Pancreas (tissue), 10 donors: ENCODE measurements at regions not wholly inside any gene's neighbourhood (a gene's known extent, or its start where the extent isn't known, plus 50 kb on each side); places are given as distances from the start of the nearest gene placed in this dataset.

ENCODE experiments used
- ATAC-seq, 4 donors: fragments of 200-7000 bp; cut with Tn5 transposase; one replicate each; pipeline versions ENCODE4 v1.8.0 to v1.9.1; 2020; ENCODE audit warnings: mild to moderate bottlenecking in 4 of 4, moderate library complexity in 4 of 4
- DNase-seq, 6 donors: peaks; one replicate each; pipeline ENCODE4 v3.0.0-alpha.2; 2020
- FAIRE-seq: peaks from 2 replicates; lab custom pipeline; 2012; peaks lifted over from hg19 to GRCh38; lab: Jason Lieb, UNC
- H3K27ac ChIP-seq, 4 donors: fragments of 200-600 bp; sonication (generic); 1 replicate in 3 of 4; 2 replicates in 1 of 4; pipeline versions ENCODE4 v1.5.0 to v1.8.0; 2020
- H3K27me3 ChIP-seq, 4 donors: fragments of 200-600 bp; one replicate each; pipeline ENCODE4 v1.8.0; 2021
- H3K36me3 ChIP-seq, 3 donors: fragments of 200-600 bp; sonication (generic) in 1 of 3; one replicate each; pipeline versions ENCODE4 v1.5.0 to v1.8.0; 2020 to 2021
- H3K4me1 ChIP-seq, 3 donors: fragments of 200-600 bp; one replicate each; pipeline ENCODE4 v1.8.0; 2021
- H3K4me3 ChIP-seq, 4 donors: fragments of 200-600 bp; sonication (generic) in 2 of 4; one replicate each; pipeline versions ENCODE4 v1.5.0 to v1.8.0; 2020 to 2021
- H3K9me3 ChIP-seq, 4 donors: fragments of 200-600 bp; one replicate each; pipeline ENCODE4 v1.8.0; 2021
- CTCF ChIP-seq, 4 donors: fragments of 200-600 bp; sonication (generic) in 3 of 4; IDR thresholded peaks; one replicate each; pipeline versions ENCODE4 v1.5.0 to v1.8.0; 2021; ENCODE audit warnings: antibody characterized with exemption in 4 of 4
- WGBS, 2 donors: extraction: QIAGEN DNeasy Blood & Tissue Kit; methylation state at CpG; one replicate each; pipeline ENCODE4 v1.1.7; 2013; 5-methylcytosine and 5-hydroxymethylcytosine counted together
- intact Hi-C, 3 donors: fragments of 100-400 bp; cut with DNase I; formaldehyde crosslinking; loops; one replicate each; pipeline versions ENCODE4 v1.11.1 to v1.14.2; 2022
- donor health status: healthy with polysubstance abuse.
- donor health status: DM: no; HTN: no; CAD: no; lungs with moderate emphysema.
- donor health status: DM: no; HTN: no; CAD: no.
- donor health status: control.
- donor health status: control.
- donor health status: Bipolar disorder and iron deficiency.
- donor health status: DM: yes; HTN: yes; CAD: no.
- donor health status: DM: no; HTN: no; CAD: no.
- donor health status: DM: no; HTN: no; CAD: no.
- donor health status: DM: yes; HTN: yes; CAD: no.

- 42 to 48% methylated on average over 5 of the region's 5 CpGs for WGBS, 2 donors
- no peak for TF ChIP-seq CTCF (IDR thresholded peaks at IDR 0.05)
- Histone ChIP-seq H3K4me1 (no peaks in the 10 kb centered on the region), H3K27ac (no peak overlapping the region), H3K4me3 (no peak overlapping the region), H3K36me3 (no peaks in the 10 kb centered on the region), H3K9me3 (no peaks in the 10 kb centered on the region), H3K27me3 (no peaks in the 10 kb centered on the region)
- ATAC-seq: no peak
- no peak for FAIRE-seq
- intact Hi-C loops: no loop called here
- DNase-seq: no peak
Observed at GRCh38 chr12:41936333-41936732, 208.3 kb downstream of the GXYLT1 start.

DNA sequence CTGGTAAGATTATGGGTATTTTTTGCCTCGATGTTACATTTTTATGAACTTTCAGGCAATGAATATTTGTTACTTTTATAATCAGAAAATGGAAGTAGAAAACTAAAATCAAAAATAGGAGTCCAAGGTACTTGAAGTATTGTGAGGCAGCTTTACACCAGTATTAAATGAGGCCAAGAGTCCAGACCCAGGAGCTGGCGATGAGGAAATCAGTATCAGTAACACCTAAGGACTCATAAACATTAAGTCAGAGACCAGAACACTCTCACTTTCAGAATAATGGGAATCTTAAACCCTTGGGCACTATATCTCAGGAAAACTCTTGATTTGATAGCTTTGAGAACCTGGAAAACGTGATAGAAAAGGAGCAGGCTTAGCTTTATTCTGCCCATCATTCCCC lies 208.8 kb downstream of the GXYLT1 start:
- H3K27ac ChIP-seq: no peak overlapping the region
- intact Hi-C loops: no loop called here
- no peaks in the 10 kb centered on the region for H3K9me3 ChIP-seq
- no peaks in the 10 kb centered on the region for H3K4me1 ChIP-seq
- no peak overlapping the region for H3K4me3 ChIP-seq
- ATAC-seq: no peak
- no peaks in the 10 kb centered on the region for H3K27me3 ChIP-seq
- no peak for DNase-seq
- no peak for FAIRE-seq
- H3K36me3 ChIP-seq: no peaks in the 10 kb centered on the region
- WGBS, 2 donors: 66 to 71% methylated on average over 3 of the region's 3 CpGs
- no peak for TF ChIP-seq CTCF (IDR thresholded peaks at IDR 0.05)

GRCh38 chr12:41932470-41932991 lies 212.1 kb downstream of the GXYLT1 start:
- Histone ChIP-seq H3K36me3 (no peaks in the 10 kb centered on the region), H3K4me1 (no peaks in the 10 kb centered on the region), H3K27me3 (no peaks in the 10 kb centered on the region), H3K9me3 (no peaks in the 10 kb centered on the region), H3K27ac (no peak overlapping the region), H3K4me3 (peak overlapping the region; percentile 24 to 51 (median 40))
- no peak for TF ChIP-seq CTCF (IDR thresholded peaks at IDR 0.05)
- intact Hi-C loops: no loop called here
- 1 to 2% methylated on average over 35 of the region's 35 CpGs for WGBS, 2 donors
- ATAC-seq (peak; percentile 69 to 93 (median 89)), DNase-seq (peak in 5 of 6 donors; percentile 29 to 75 (median 48)), FAIRE-seq (no peak)

- Histone ChIP-seq H3K4me1 (no peaks in the 10 kb centered on the region), H3K27ac (no peak overlapping the region), H3K4me3 (peak overlapping the region in 1 of 4 donors; percentile 2), H3K36me3 (no peaks in the 10 kb centered on the region), H3K27me3 (no peaks in the 10 kb centered on the region), H3K9me3 (no peaks in the 10 kb centered on the region)
- DNase-seq (no peak), ATAC-seq (no peak), FAIRE-seq (no peak)
- TF ChIP-seq CTCF (IDR thresholded peaks at IDR 0.05): no peak
- WGBS, 2 donors: 38 to 44% methylated on average over 7 of the region's 7 CpGs
- intact Hi-C loops: no loop called here
Observed at GRCh38 chr12:41930866-41931437, 213.7 kb downstream of the GXYLT1 start.

GRCh38 chr12:41924111-41924510 lies 220.6 kb downstream of the GXYLT1 start:
- Histone ChIP-seq H3K36me3 (no peaks in the 10 kb centered on the region), H3K9me3 (no peaks in the 10 kb centered on the region), H3K4me3 (no peak overlapping the region), H3K27me3 (no peaks in the 10 kb centered on the region), H3K27ac (no peak overlapping the region), H3K4me1 (no peaks in the 10 kb centered on the region)
- DNase-seq: no peak
- FAIRE-seq: no peak
- WGBS, 2 donors: 56 to 68% methylated on average over 2 of the region's 2 CpGs
- no peak for ATAC-seq
- intact Hi-C loops: no loop called here
- no peak for TF ChIP-seq CTCF (IDR thresholded peaks at IDR 0.05)
